GM23338 (cell line): ENCODE measurements at regions not wholly inside any gene's neighbourhood (a gene's known extent, or its start where the extent isn't known, plus 50 kb on each side); places are given as distances from the start of the nearest gene placed in this dataset.

Experiments used
- ATAC-seq: fragments of 200-7000 bp; cut with Tn5 transposase; 3 replicates; pipeline ENCODE4 v1.9.1; 2020
- DNase-seq: peaks from one replicate; pipeline ENCODE4 v3.0.0-alpha.2; 2015; ENCODE audit warnings: low spot score
- H2AFZ ChIP-seq: fragments of 200-600 bp; sonication (generic); 2 replicates; pipeline ENCODE4 v1.8.0; 2016; ENCODE audit warnings: antibody characterized with exemption, mild to moderate bottlenecking, moderate library complexity
- H3F3A ChIP-seq: fragments of 200-600 bp; sonication (generic); replicated peaks from 2 replicates; pipeline ENCODE4 v1.8.0; 2017; ENCODE audit warnings: antibody characterized with exemption, mixed run types, low read depth
- H3K27ac ChIP-seq: fragments of 200-600 bp; sonication (generic); 2 replicates; pipeline ENCODE4 v1.6.1; 2016; ENCODE audit warnings: low read depth
- H3K27me3 ChIP-seq: fragments of 200-600 bp; sonication (generic); 2 replicates; pipeline ENCODE4 v1.8.0; 2016; ENCODE audit warnings: mild to moderate bottlenecking, mixed run types, moderate library complexity; ENCODE audit not compliant: insufficient read depth
- H3K36me3 ChIP-seq: fragments of 200-600 bp; sonication (generic); 2 replicates; pipeline ENCODE4 v1.8.0; 2016; ENCODE audit warnings: mild to moderate bottlenecking; ENCODE audit not compliant: insufficient read depth
- H3K4me1 ChIP-seq: fragments of 200-600 bp; sonication (generic); 2 replicates; pipeline ENCODE4 v1.8.0; 2016; ENCODE audit warnings: mild to moderate bottlenecking, moderate library complexity; ENCODE audit not compliant: insufficient read depth
- H3K4me2 ChIP-seq: fragments of 200-600 bp; sonication (generic); 2 replicates; pipeline ENCODE4 v1.7.1; 2017; ENCODE audit warnings: mixed run types
- H3K4me3 ChIP-seq: fragments of 200-600 bp; sonication (generic); 2 replicates; pipeline ENCODE4 v1.6.1; 2016; ENCODE audit warnings: mixed run types
- H3K79me2 ChIP-seq: fragments of 200-600 bp; sonication (generic); replicated peaks from 2 replicates; pipeline ENCODE4 v1.8.0; 2017; ENCODE audit warnings: mild to moderate bottlenecking; ENCODE audit not compliant: insufficient read depth
- H3K9me2 ChIP-seq: fragments of 200-600 bp; sonication (generic); 2 replicates; pipeline ENCODE4 v1.8.0; 2017; ENCODE audit not compliant: insufficient read depth
- H4K20me1 ChIP-seq: fragments of 200-600 bp; sonication (generic); replicated peaks from 2 replicates; pipeline ENCODE4 v1.8.0; 2017; ENCODE audit warnings: mild to moderate bottlenecking; ENCODE audit not compliant: insufficient read depth
- H3K27ac Mint-ChIP-seq: 2 replicates; pipeline ENCODE4 v1.8.0; 2020; ENCODE audit warnings: inconsistent platforms, mild to moderate bottlenecking, moderate library complexity, mixed read lengths
- H3K27me3 Mint-ChIP-seq: 3 replicates; pipeline ENCODE4 v1.8.0; 2022; ENCODE audit warnings: low read depth, mild to moderate bottlenecking, moderate library complexity, mixed read lengths, inconsistent platforms; ENCODE audit not compliant: insufficient read depth, poor library complexity
- H3K36me3 Mint-ChIP-seq: 3 replicates; pipeline ENCODE4 v1.8.0; 2021; ENCODE audit warnings: low read depth, mild to moderate bottlenecking, inconsistent platforms, moderate library complexity, mixed read lengths
- H3K4me1 Mint-ChIP-seq: 3 replicates; pipeline ENCODE4 v1.8.0; 2020; ENCODE audit warnings: mild to moderate bottlenecking, inconsistent platforms, mixed read lengths
- H3K4me3 Mint-ChIP-seq: 3 replicates; pipeline ENCODE4 v1.8.0; 2021; ENCODE audit warnings: moderate library complexity, mild to moderate bottlenecking, inconsistent platforms, mixed read lengths
- H3K9me3 Mint-ChIP-seq: 3 replicates; pipeline ENCODE4 v1.8.0; 2020; ENCODE audit warnings: moderate library complexity, mild to moderate bottlenecking, inconsistent platforms, mixed read lengths
- CREB1 ChIP-seq: fragments of 250-450 bp; sonication (Bioruptor Pico); IDR thresholded peaks from 2 replicates; pipeline ENCODE4 v1.5.0; 2020; ENCODE audit warnings: low read depth, mild to moderate bottlenecking, moderate library complexity
- EZH2 ChIP-seq: fragments of 200-600 bp; sonication (generic); IDR thresholded peaks from one replicate; pipeline ENCODE4 v1.8.0; 2017; ENCODE audit warnings: antibody characterized with exemption, mild to moderate bottlenecking, low read depth; ENCODE audit not compliant: unreplicated experiment
- EZH2phosphoT487 ChIP-seq: fragments of 200-600 bp; sonication (generic); IDR thresholded peaks from one replicate; pipeline ENCODE4 v1.8.1; 2018; ENCODE audit warnings: antibody characterized with exemption; ENCODE audit not compliant: unreplicated experiment
- JUNB ChIP-seq: IDR thresholded peaks from one replicate; pipeline ENCODE4 v1.6.1; 2016; ENCODE audit warnings: antibody characterized with exemption; ENCODE audit not compliant: unreplicated experiment
- NANOG ChIP-seq: IDR thresholded peaks from 2 replicates; pipeline ENCODE4 v1.6.1; 2016; ENCODE audit warnings: antibody characterized with exemption, borderline replicate concordance
- POLR2AphosphoS5 ChIP-seq: IDR thresholded peaks from 2 replicates; pipeline ENCODE4 v1.6.1; 2016; ENCODE audit warnings: antibody characterized with exemption, low read depth
- STAT1 ChIP-seq: IDR thresholded peaks from one replicate; pipeline ENCODE4 v1.6.1; 2016; ENCODE audit warnings: antibody characterized with exemption; ENCODE audit not compliant: unreplicated experiment
- ZNF114 ChIP-seq: fragments of 250-450 bp; sonication (Bioruptor Pico); IDR thresholded peaks from 2 replicates; pipeline ENCODE4 v1.5.0; 2020; ENCODE audit warnings: mild to moderate bottlenecking, moderate library complexity
- ZNF331 ChIP-seq: fragments of 250-450 bp; sonication (Bioruptor Pico); IDR thresholded peaks from 2 replicates; pipeline ENCODE4 v1.5.0; 2020; ENCODE audit warnings: low read depth, mild to moderate bottlenecking, moderate library complexity
- TF ChIP-seq, protein P1 (sequence below): IDR thresholded peaks from one replicate; pipeline ENCODE4 v1.6.1; 2018; ENCODE audit warnings: antibody characterized with exemption; ENCODE audit not compliant: unreplicated experiment
- TF ChIP-seq, protein P2 (sequence below): IDR thresholded peaks from 2 replicates; pipeline ENCODE4 v1.6.1; 2016; ENCODE audit warnings: antibody characterized with exemption
- TF ChIP-seq, protein P3 (sequence below): fragments of 250-450 bp; sonication (Bioruptor Pico); IDR thresholded peaks from 2 replicates; pipeline ENCODE4 v1.5.0; 2020; ENCODE audit warnings: mild to moderate bottlenecking, moderate library complexity
- TF ChIP-seq, protein P4 (sequence below), 2 experiments: fragments of 200-600 bp in 1 of 2; sonication (generic) in 1 of 2; conservative IDR thresholded peaks; 2 replicates each; pipeline versions ENCODE4 v1.5.1 to v1.6.1; 2016 to 2017; ENCODE audit warnings: antibody characterized with exemption in 2 of 2, low read depth in 2 of 2, mild to moderate bottlenecking in 2 of 2, moderate library complexity in 1 of 2

DNA sequence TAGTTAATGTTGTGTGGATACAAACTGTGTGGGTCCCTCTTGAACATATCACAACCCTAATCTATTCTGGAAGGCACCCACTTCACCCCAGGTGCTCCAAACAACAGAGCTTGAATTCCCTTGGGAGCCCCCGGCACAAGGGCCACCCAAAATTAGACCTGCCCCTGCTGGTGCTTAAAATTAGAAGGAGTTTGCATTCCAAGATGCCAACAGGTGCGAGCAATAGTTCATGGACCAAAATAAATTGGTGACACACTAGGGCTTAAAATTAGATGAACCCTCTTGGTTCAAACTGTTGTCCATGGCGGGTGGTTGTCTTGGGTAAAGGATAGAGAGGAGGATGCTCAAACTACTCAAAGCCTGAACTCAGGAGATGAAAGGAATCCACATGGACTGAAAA, 291.5 kb downstream of the MN1 start:
- Histone ChIP-seq H2AFZ (no peak overlapping the region), H3F3A (no peaks in the 10 kb centered on the region), H3K9me2 (no peaks in the 10 kb centered on the region), H3K4me2 (no peak overlapping the region), H3K4me3 (no peak overlapping the region), H3K27me3 (no peaks in the 10 kb centered on the region), H4K20me1 (no peaks in the 10 kb centered on the region), H3K79me2 (no peaks in the 10 kb centered on the region), H3K27ac (no peak overlapping the region), H3K36me3 (no peaks in the 10 kb centered on the region), H3K4me1 (no peaks in the 10 kb centered on the region)
- DNase-seq (no peak), ATAC-seq (no peak)
- Mint-ChIP-seq H3K36me3 (no peaks in the 10 kb centered on the region), H3K27me3 (peaks cover 1% of the 10 kb centered on the region), H3K9me3 (no peaks in the 10 kb centered on the region), H3K4me1 (no peaks in the 10 kb centered on the region; the same call in 1 of the 3 replicates), H3K27ac (no peak overlapping the region), H3K4me3 (no peak overlapping the region)
- no peak for TF ChIP-seq NANOG
- TF ChIP-seq, protein P1, sequence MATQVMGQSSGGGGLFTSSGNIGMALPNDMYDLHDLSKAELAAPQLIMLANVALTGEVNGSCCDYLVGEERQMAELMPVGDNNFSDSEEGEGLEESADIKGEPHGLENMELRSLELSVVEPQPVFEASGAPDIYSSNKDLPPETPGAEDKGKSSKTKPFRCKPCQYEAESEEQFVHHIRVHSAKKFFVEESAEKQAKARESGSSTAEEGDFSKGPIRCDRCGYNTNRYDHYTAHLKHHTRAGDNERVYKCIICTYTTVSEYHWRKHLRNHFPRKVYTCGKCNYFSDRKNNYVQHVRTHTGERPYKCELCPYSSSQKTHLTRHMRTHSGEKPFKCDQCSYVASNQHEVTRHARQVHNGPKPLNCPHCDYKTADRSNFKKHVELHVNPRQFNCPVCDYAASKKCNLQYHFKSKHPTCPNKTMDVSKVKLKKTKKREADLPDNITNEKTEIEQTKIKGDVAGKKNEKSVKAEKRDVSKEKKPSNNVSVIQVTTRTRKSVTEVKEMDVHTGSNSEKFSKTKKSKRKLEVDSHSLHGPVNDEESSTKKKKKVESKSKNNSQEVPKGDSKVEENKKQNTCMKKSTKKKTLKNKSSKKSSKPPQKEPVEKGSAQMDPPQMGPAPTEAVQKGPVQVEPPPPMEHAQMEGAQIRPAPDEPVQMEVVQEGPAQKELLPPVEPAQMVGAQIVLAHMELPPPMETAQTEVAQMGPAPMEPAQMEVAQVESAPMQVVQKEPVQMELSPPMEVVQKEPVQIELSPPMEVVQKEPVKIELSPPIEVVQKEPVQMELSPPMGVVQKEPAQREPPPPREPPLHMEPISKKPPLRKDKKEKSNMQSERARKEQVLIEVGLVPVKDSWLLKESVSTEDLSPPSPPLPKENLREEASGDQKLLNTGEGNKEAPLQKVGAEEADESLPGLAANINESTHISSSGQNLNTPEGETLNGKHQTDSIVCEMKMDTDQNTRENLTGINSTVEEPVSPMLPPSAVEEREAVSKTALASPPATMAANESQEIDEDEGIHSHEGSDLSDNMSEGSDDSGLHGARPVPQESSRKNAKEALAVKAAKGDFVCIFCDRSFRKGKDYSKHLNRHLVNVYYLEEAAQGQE, result no peak
- TF ChIP-seq ZNF331 (CRISPR knock-in tag), result no peak
- TF ChIP-seq, protein P2, sequence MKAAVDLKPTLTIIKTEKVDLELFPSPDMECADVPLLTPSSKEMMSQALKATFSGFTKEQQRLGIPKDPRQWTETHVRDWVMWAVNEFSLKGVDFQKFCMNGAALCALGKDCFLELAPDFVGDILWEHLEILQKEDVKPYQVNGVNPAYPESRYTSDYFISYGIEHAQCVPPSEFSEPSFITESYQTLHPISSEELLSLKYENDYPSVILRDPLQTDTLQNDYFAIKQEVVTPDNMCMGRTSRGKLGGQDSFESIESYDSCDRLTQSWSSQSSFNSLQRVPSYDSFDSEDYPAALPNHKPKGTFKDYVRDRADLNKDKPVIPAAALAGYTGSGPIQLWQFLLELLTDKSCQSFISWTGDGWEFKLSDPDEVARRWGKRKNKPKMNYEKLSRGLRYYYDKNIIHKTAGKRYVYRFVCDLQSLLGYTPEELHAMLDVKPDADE, result no peak
- TF ChIP-seq, protein P3, sequence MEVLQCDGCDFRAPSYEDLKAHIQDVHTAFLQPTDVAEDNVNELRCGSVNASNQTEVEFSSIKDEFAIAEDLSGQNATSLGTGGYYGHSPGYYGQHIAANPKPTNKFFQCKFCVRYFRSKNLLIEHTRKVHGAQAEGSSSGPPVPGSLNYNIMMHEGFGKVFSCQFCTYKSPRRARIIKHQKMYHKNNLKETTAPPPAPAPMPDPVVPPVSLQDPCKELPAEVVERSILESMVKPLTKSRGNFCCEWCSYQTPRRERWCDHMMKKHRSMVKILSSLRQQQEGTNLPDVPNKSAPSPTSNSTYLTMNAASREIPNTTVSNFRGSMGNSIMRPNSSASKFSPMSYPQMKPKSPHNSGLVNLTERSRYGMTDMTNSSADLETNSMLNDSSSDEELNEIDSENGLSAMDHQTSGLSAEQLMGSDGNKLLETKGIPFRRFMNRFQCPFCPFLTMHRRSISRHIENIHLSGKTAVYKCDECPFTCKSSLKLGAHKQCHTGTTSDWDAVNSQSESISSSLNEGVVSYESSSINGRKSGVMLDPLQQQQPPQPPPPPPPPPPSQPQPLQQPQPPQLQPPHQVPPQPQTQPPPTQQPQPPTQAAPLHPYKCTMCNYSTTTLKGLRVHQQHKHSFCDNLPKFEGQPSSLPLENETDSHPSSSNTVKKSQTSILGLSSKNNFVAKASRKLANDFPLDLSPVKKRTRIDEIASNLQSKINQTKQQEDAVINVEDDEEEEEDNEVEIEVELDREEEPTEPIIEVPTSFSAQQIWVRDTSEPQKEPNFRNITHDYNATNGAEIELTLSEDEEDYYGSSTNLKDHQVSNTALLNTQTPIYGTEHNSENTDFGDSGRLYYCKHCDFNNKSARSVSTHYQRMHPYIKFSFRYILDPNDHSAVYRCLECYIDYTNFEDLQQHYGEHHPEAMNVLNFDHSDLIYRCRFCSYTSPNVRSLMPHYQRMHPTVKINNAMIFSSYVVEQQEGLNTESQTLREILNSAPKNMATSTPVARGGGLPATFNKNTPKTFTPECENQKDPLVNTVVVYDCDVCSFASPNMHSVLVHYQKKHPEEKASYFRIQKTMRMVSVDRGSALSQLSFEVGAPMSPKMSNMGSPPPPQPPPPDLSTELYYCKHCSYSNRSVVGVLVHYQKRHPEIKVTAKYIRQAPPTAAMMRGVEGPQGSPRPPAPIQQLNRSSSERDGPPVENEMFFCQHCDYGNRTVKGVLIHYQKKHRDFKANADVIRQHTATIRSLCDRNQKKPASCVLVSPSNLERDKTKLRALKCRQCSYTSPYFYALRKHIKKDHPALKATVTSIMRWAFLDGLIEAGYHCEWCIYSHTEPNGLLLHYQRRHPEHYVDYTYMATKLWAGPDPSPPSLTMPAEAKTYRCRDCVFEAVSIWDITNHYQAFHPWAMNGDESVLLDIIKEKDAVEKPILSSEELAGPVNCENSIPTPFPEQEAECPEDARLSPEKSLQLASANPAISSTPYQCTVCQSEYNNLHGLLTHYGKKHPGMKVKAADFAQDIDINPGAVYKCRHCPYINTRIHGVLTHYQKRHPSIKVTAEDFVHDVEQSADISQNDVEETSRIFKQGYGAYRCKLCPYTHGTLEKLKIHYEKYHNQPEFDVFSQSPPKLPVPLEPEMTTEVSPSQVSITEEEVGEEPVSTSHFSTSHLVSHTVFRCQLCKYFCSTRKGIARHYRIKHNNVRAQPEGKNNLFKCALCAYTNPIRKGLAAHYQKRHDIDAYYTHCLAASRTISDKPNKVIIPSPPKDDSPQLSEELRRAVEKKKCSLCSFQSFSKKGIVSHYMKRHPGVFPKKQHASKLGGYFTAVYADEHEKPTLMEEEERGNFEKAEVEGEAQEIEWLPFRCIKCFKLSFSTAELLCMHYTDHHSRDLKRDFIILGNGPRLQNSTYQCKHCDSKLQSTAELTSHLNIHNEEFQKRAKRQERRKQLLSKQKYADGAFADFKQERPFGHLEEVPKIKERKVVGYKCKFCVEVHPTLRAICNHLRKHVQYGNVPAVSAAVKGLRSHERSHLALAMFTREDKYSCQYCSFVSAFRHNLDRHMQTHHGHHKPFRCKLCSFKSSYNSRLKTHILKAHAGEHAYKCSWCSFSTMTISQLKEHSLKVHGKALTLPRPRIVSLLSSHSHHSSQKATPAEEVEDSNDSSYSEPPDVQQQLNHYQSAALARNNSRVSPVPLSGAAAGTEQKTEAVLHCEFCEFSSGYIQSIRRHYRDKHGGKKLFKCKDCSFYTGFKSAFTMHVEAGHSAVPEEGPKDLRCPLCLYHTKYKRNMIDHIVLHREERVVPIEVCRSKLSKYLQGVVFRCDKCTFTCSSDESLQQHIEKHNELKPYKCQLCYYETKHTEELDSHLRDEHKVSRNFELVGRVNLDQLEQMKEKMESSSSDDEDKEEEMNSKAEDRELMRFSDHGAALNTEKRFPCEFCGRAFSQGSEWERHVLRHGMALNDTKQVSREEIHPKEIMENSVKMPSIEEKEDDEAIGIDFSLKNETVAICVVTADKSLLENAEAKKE, result no peak
- TF ChIP-seq ZNF114 (CRISPR knock-in tag), result no peak
- no peak for TF ChIP-seq STAT1
- TF ChIP-seq EZH2phosphoT487, result no peak
- no peak for TF ChIP-seq JUNB
- TF ChIP-seq CREB1 (CRISPR knock-in tag), result no peak
- no peak for TF ChIP-seq POLR2AphosphoS5
- no peak for TF ChIP-seq EZH2
- TF ChIP-seq, protein P4, sequence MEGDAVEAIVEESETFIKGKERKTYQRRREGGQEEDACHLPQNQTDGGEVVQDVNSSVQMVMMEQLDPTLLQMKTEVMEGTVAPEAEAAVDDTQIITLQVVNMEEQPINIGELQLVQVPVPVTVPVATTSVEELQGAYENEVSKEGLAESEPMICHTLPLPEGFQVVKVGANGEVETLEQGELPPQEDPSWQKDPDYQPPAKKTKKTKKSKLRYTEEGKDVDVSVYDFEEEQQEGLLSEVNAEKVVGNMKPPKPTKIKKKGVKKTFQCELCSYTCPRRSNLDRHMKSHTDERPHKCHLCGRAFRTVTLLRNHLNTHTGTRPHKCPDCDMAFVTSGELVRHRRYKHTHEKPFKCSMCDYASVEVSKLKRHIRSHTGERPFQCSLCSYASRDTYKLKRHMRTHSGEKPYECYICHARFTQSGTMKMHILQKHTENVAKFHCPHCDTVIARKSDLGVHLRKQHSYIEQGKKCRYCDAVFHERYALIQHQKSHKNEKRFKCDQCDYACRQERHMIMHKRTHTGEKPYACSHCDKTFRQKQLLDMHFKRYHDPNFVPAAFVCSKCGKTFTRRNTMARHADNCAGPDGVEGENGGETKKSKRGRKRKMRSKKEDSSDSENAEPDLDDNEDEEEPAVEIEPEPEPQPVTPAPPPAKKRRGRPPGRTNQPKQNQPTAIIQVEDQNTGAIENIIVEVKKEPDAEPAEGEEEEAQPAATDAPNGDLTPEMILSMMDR (conservative IDR thresholded peaks at IDR 0.05; ENCODE audit: low read depth in 2 of 2), result no peak
